SK-N-SH (cell line): ENCODE measurements at regions not wholly inside any gene's neighbourhood (a gene's known extent, or its start where the extent isn't known, plus 50 kb on each side); places are given as distances from the start of the nearest gene placed in this dataset.
"Not testable (repeated sequence)": the region's sequence is repeated elsewhere in the genome, so short reads cannot be mapped to it uniquely, and the experiment has no call there.

Experiments used
- CTCF ChIA-PET: fragments of 300-600, 350-600 bp; formaldehyde crosslinking; extraction: SDS; loops from one replicate; lab custom pipeline; 2021; lab: Yijun Ruan, JAX
- POLR2A ChIA-PET: fragments of 350-600 bp; sonication (Branson Sonifier 250); formaldehyde crosslinking; extraction: SDS; loops from one replicate; lab custom pipeline; 2020; ENCODE audit warnings: antibody characterized with exemption, inconsistent platforms; lab: Yijun Ruan, JAX
- DNase-seq: peaks from one replicate; pipeline ENCODE4 v3.0.0; 2012
- H2AFZ ChIP-seq: fragments of 200-600 bp; sonication (generic); 2 replicates; pipeline ENCODE4 v1.8.1; 2016; ENCODE audit warnings: antibody characterized with exemption, mild to moderate bottlenecking, low read depth
- H3F3A ChIP-seq: fragments of 200-600 bp; sonication (generic); replicated peaks from 2 replicates; pipeline ENCODE3; 2016; ENCODE audit warnings: antibody characterized with exemption, mild to moderate bottlenecking; ENCODE audit not compliant: insufficient read depth
- H3K27ac ChIP-seq, 2 experiments: fragments of 200-500 bp in 1 of 2; fragments of 200-600 bp in 1 of 2; sonication (Bioruptor generic) in 1 of 2; sonication (generic), shearing (Covaris generic) in 1 of 2; 2 replicates each; pipeline versions ENCODE4 v1.5.1 to v1.6.1; 2014 to 2016; ENCODE audit warnings: low read depth in 2 of 2, inconsistent platforms in 1 of 2, low read length in 1 of 2, mild to moderate bottlenecking in 1 of 2, mixed read lengths in 1 of 2
- H3K27me3 ChIP-seq: fragments of 200-600 bp; sonication (generic), shearing (Covaris generic); 2 replicates; pipeline ENCODE4 v1.6.1; 2016; ENCODE audit warnings: mixed run types; ENCODE audit not compliant: insufficient read depth
- H3K36me3 ChIP-seq, 2 experiments: fragments of 200-500 bp in 1 of 2; fragments of 200-600 bp in 1 of 2; sonication (Bioruptor generic) in 1 of 2; sonication (generic) in 1 of 2; replicated peaks in 1 of 2; 2 replicates each; pipeline versions ENCODE3 to v1.5.1; 2014 to 2016; ENCODE audit warnings: low read length in 1 of 2, mild to moderate bottlenecking in 1 of 2; ENCODE audit not compliant: insufficient read depth in 2 of 2, control insufficient read depth in 1 of 2
- H3K4me1 ChIP-seq, 2 experiments: fragments of 200-500 bp in 1 of 2; fragments of 200-600 bp in 1 of 2; sonication (Bioruptor generic) in 1 of 2; sonication (generic), shearing (Covaris generic) in 1 of 2; 2 replicates each; pipeline versions ENCODE4 v1.5.1 to v1.6.1; 2014 to 2016; ENCODE audit warnings: low read depth in 1 of 2, low read length in 1 of 2, mixed run types in 1 of 2; ENCODE audit not compliant: insufficient read depth in 2 of 2, control insufficient read depth in 1 of 2
- H3K4me2 ChIP-seq: fragments of 200-600 bp; sonication (generic), shearing (Covaris generic); 2 replicates; pipeline ENCODE4 v1.6.1; 2017; ENCODE audit warnings: mixed run types
- H3K4me3 ChIP-seq, 2 experiments: fragments of 200-500 bp in 1 of 2; fragments of 200-600 bp in 1 of 2; sonication (Bioruptor generic) in 1 of 2; sonication (generic), shearing (Covaris generic) in 1 of 2; 2 replicates each; pipeline versions ENCODE4 v1.5.1 to v1.8.1; 2014 to 2016; ENCODE audit warnings: low read depth in 2 of 2, inconsistent platforms in 1 of 2, low read length in 1 of 2, mild to moderate bottlenecking in 1 of 2, mixed read lengths in 1 of 2, moderate library complexity in 1 of 2
- H3K79me2 ChIP-seq: fragments of 200-600 bp; sonication (generic); 2 replicates; pipeline ENCODE4 v1.8.1; 2017; ENCODE audit warnings: mild to moderate bottlenecking; ENCODE audit not compliant: insufficient read depth
- H3K9ac ChIP-seq: fragments of 200-600 bp; sonication (generic); 2 replicates; pipeline ENCODE4 v1.6.1; 2017; ENCODE audit warnings: mixed run types
- H3K9me2 ChIP-seq: fragments of 200-600 bp; sonication (generic); 2 replicates; pipeline ENCODE4 v1.6.1; 2017; ENCODE audit warnings: mixed run types
- H3K9me3 ChIP-seq: fragments of 200-600 bp; sonication (generic); 2 replicates; pipeline ENCODE4 v1.6.1; 2017; ENCODE audit warnings: mixed run types, mild to moderate bottlenecking, moderate library complexity
- H4K20me1 ChIP-seq: fragments of 200-600 bp; sonication (generic); 2 replicates; pipeline ENCODE4 v1.6.1; 2017; ENCODE audit warnings: mild to moderate bottlenecking, mixed run types; ENCODE audit not compliant: insufficient read depth
- ELF1 ChIP-seq: IDR thresholded peaks from 2 replicates; pipeline ENCODE4 v1.4.0; 2012
- FOXM1 ChIP-seq: IDR thresholded peaks from 2 replicates; pipeline ENCODE4 v1.4.0; 2012; ENCODE audit warnings: low read depth, mild to moderate bottlenecking
- MXI1 ChIP-seq: IDR thresholded peaks from 2 replicates; pipeline ENCODE4 v1.6.1; 2012; ENCODE audit warnings: mild to moderate bottlenecking, low read depth, low read length, improper control_type of control experiment
- NFIC ChIP-seq: IDR thresholded peaks from 2 replicates; pipeline ENCODE4 v1.4.0; 2012; ENCODE audit warnings: borderline replicate concordance
- RAD21 ChIP-seq: IDR thresholded peaks from 2 replicates; pipeline ENCODE4 v1.6.1; 2012; ENCODE audit warnings: mild to moderate bottlenecking, low read length
- RFX5 ChIP-seq: IDR thresholded peaks from 2 replicates; pipeline ENCODE4 v1.6.1; 2012; ENCODE audit warnings: mild to moderate bottlenecking, improper control_type of control experiment, low read length
- RXRA ChIP-seq: IDR thresholded peaks from 2 replicates; pipeline ENCODE4 v1.4.0; 2012; ENCODE audit warnings: low read depth, mild to moderate bottlenecking, borderline replicate concordance
- SIN3A ChIP-seq: IDR thresholded peaks from 2 replicates; pipeline ENCODE4 v1.6.1; 2012; ENCODE audit warnings: low read depth, mild to moderate bottlenecking, low read length, moderate library complexity, borderline replicate concordance
- SMC3 ChIP-seq: IDR thresholded peaks from 2 replicates; pipeline ENCODE4 v1.6.1; 2012; ENCODE audit warnings: low read depth, low read length, improper control_type of control experiment
- TAF1 ChIP-seq: IDR thresholded peaks from 2 replicates; pipeline ENCODE4 v1.6.1; 2012; ENCODE audit warnings: low read depth, mild to moderate bottlenecking, low read length, moderate library complexity, borderline replicate concordance
- WGBS: methylation state at CpG from one replicate; pipeline ENCODE4 v1.1.6; 2017; ENCODE audit warnings: low lambda C conversion rate; 5-methylcytosine and 5-hydroxymethylcytosine counted together
- TF ChIP-seq, protein P1 (sequence below): fragments of 150-350 bp; IDR thresholded peaks from 2 replicates; pipeline ENCODE4 v1.6.1; 2017; ENCODE audit warnings: antibody characterized with exemption, low read length, low read depth, borderline replicate concordance
- TF ChIP-seq, protein P2 (sequence below): IDR thresholded peaks from 2 replicates; pipeline ENCODE4 v1.6.1; 2012; ENCODE audit warnings: mild to moderate bottlenecking, low read depth, low read length, moderate library complexity
- TF ChIP-seq, protein P3 (sequence below): fragments of 200-600 bp; sonication (generic); IDR thresholded peaks from 2 replicates; pipeline ENCODE4 v1.6.1; 2017; ENCODE audit warnings: antibody characterized with exemption, mild to moderate bottlenecking, moderate library complexity
- TF ChIP-seq, protein P4 (sequence below): IDR thresholded peaks from 2 replicates; pipeline ENCODE4 v1.4.0; 2012; ENCODE audit warnings: low read depth, borderline replicate concordance

DNA sequence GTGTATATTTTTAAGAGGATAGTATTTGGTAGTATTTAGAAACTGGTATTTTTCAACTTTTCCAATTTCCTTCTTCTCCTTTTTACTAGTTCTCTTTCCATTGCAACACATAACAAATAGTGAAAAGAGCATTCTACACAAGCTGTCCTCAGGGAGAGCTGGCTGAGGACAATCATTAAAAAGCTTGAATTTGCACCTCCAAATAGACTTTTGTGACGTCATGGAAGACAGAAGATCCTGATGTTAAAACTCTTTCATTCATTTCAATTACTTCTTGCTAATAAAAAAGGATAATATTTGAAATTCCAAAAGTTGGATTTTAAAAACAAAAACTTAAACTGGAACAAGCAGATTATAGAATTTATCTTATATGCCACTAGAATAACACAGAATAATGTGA is 1356.3 kb downstream of the RPIA start:
- H3F3A ChIP-seq, H3K9me3 ChIP-seq, H3K4me2 ChIP-seq, H3K36me3 ChIP-seq, DNase-seq, H3K27me3 ChIP-seq, H3K9me2 ChIP-seq, H3K9ac ChIP-seq, POLR2A ChIA-PET, H3K27ac ChIP-seq, H3K79me2 ChIP-seq, H3K4me1 ChIP-seq, H3K4me3 ChIP-seq, CTCF ChIA-PET, H4K20me1 ChIP-seq, H2AFZ ChIP-seq: not testable (repeated sequence)
- 0% methylated on average over 1 of the region's 1 CpG for WGBS

DNA sequence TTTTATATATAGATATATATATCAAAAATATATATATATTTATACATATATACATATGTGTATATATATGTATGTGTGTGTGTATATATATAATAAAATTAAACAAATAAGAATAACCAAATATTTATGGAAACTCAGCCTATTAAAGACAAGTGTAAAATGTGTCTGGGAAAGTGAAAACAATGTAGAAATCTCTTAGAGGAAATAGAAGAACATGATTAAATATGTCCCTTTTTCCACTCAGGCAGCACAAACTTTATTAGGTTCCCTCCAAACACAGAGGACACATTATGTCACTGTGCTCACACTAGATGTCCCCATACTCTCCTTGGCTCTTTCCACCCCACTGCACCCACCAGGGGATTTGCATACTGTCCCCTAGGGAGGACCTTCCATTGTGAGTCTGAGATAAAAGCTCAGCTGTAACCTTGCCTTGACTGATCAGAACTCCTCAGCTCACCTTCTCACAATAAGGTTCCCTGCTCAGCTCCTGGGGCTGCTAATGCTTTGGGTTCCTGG is 1360.7 kb downstream of the RPIA start:
- POLR2A ChIA-PET = not testable (repeated sequence)

DNA sequence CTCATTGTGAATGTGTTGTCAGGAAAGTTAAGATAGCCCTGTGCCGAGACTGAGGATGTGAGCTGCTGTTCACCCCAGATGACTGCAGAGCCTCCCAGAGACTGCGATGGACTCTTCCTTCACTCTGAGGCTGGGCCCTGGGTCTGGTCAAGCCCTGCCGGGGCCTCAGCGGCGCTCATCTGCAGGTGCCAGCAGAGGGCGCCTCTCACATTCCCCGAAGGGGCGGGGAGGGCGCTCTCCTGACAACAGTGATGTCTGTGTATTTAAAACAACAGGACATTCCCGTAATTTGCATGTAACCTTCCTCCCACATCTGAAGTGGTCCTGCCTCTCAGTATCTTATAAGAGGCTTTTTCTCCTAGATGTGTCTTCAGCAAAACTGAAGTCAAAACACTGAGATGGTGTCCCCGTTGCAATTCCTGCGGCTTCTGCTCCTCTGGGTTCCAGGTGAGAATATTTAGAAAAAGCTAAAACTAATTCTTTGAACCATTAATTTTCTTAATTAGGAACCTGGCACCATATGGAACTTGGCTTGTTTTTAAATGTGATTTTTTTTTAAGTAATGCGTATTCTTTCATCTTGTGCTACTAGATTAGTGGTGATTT is 1377.9 kb downstream of the RPIA start:
- H3K36me3 ChIP-seq = no peaks in the 10 kb centered on the region
- no peaks in the 10 kb centered on the region for H3K27me3 ChIP-seq
- DNase-seq = peak; percentile 55
- H4K20me1 ChIP-seq = no peaks in the 10 kb centered on the region
- H3K4me2 ChIP-seq = no peak overlapping the region
- no peak overlapping the region for H2AFZ ChIP-seq
- peak overlapping the region in 1 of 2 experiments; percentile 51; a peak in 1 of 4 replicates for H3K4me3 ChIP-seq
- no peak overlapping the region for H3K27ac ChIP-seq
- no peaks in the 10 kb centered on the region for H3K9me3 ChIP-seq
- no peak overlapping the region for H3K9ac ChIP-seq
- ChIA-PET CTCF (no interaction called here), POLR2A (no interaction called here)
- no peaks in the 10 kb centered on the region for H3K9me2 ChIP-seq
- WGBS = 15% methylated on average over 7 of the region's 13 CpGs
- H3F3A ChIP-seq = no peaks in the 10 kb centered on the region
- TF ChIP-seq RAD21 (peak; percentile 29; the same call in 1 of the 2 replicates), SIN3A (no peak), RFX5 (peak; percentile 73), SMC3 (peak; percentile 35), RXRA (no peak), TAF1 (no peak), ELF1 (no peak), FOXM1 (no peak), NFIC (no peak), MXI1 (no peak)
- TF ChIP-seq, protein P1, sequence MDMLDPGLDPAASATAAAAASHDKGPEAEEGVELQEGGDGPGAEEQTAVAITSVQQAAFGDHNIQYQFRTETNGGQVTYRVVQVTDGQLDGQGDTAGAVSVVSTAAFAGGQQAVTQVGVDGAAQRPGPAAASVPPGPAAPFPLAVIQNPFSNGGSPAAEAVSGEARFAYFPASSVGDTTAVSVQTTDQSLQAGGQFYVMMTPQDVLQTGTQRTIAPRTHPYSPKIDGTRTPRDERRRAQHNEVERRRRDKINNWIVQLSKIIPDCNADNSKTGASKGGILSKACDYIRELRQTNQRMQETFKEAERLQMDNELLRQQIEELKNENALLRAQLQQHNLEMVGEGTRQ = no peak
- TF ChIP-seq, protein P2, sequence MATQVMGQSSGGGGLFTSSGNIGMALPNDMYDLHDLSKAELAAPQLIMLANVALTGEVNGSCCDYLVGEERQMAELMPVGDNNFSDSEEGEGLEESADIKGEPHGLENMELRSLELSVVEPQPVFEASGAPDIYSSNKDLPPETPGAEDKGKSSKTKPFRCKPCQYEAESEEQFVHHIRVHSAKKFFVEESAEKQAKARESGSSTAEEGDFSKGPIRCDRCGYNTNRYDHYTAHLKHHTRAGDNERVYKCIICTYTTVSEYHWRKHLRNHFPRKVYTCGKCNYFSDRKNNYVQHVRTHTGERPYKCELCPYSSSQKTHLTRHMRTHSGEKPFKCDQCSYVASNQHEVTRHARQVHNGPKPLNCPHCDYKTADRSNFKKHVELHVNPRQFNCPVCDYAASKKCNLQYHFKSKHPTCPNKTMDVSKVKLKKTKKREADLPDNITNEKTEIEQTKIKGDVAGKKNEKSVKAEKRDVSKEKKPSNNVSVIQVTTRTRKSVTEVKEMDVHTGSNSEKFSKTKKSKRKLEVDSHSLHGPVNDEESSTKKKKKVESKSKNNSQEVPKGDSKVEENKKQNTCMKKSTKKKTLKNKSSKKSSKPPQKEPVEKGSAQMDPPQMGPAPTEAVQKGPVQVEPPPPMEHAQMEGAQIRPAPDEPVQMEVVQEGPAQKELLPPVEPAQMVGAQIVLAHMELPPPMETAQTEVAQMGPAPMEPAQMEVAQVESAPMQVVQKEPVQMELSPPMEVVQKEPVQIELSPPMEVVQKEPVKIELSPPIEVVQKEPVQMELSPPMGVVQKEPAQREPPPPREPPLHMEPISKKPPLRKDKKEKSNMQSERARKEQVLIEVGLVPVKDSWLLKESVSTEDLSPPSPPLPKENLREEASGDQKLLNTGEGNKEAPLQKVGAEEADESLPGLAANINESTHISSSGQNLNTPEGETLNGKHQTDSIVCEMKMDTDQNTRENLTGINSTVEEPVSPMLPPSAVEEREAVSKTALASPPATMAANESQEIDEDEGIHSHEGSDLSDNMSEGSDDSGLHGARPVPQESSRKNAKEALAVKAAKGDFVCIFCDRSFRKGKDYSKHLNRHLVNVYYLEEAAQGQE = no peak
- TF ChIP-seq, protein P3, sequence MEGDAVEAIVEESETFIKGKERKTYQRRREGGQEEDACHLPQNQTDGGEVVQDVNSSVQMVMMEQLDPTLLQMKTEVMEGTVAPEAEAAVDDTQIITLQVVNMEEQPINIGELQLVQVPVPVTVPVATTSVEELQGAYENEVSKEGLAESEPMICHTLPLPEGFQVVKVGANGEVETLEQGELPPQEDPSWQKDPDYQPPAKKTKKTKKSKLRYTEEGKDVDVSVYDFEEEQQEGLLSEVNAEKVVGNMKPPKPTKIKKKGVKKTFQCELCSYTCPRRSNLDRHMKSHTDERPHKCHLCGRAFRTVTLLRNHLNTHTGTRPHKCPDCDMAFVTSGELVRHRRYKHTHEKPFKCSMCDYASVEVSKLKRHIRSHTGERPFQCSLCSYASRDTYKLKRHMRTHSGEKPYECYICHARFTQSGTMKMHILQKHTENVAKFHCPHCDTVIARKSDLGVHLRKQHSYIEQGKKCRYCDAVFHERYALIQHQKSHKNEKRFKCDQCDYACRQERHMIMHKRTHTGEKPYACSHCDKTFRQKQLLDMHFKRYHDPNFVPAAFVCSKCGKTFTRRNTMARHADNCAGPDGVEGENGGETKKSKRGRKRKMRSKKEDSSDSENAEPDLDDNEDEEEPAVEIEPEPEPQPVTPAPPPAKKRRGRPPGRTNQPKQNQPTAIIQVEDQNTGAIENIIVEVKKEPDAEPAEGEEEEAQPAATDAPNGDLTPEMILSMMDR = peak; percentile 77
- TF ChIP-seq, protein P4, sequence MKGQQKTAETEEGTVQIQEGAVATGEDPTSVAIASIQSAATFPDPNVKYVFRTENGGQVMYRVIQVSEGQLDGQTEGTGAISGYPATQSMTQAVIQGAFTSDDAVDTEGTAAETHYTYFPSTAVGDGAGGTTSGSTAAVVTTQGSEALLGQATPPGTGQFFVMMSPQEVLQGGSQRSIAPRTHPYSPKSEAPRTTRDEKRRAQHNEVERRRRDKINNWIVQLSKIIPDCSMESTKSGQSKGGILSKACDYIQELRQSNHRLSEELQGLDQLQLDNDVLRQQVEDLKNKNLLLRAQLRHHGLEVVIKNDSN = no peak
- no peaks in the 10 kb centered on the region for H3K79me2 ChIP-seq
- no peaks in the 10 kb centered on the region for H3K4me1 ChIP-seq

More for the DNA sequence above, 1360.7 kb downstream of the RPIA start:
- H3F3A ChIP-seq, DNase-seq, H3K27ac ChIP-seq, H3K4me1 ChIP-seq, H3K79me2 ChIP-seq, H3K36me3 ChIP-seq, H3K27me3 ChIP-seq, H4K20me1 ChIP-seq, H2AFZ ChIP-seq, CTCF ChIA-PET, H3K9ac ChIP-seq, H3K4me2 ChIP-seq, H3K9me2 ChIP-seq, H3K9me3 ChIP-seq, H3K4me3 ChIP-seq: not testable (repeated sequence)
